ENCODE measurements at regions not wholly inside any gene's neighbourhood (a gene's known extent, or its start where the extent isn't known, plus 50 kb on each side); places are given as distances from the start of the nearest gene placed in this dataset.

DNA sequence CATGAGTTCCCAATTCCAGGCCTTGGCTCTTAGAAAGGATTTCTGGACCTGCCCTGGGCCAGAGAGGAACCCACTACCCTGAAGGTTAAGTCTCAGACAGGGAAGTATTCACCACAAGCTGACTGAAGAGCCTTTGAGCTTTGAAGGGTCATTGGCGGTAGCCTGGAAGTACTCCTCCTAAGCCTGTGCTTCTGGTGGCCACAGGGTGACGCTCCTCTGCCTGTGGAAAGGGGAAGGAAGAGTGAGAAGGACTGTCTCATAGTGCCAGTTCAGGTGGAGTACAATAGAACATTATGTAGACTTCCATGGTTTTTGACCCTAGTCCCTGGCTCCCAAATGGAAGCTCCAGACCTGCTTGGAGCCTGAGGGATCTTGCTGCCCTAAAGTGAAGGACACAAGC, 1233.2 kb upstream of the CDH6 start:
- ATAC-seq = no peak

DNA sequence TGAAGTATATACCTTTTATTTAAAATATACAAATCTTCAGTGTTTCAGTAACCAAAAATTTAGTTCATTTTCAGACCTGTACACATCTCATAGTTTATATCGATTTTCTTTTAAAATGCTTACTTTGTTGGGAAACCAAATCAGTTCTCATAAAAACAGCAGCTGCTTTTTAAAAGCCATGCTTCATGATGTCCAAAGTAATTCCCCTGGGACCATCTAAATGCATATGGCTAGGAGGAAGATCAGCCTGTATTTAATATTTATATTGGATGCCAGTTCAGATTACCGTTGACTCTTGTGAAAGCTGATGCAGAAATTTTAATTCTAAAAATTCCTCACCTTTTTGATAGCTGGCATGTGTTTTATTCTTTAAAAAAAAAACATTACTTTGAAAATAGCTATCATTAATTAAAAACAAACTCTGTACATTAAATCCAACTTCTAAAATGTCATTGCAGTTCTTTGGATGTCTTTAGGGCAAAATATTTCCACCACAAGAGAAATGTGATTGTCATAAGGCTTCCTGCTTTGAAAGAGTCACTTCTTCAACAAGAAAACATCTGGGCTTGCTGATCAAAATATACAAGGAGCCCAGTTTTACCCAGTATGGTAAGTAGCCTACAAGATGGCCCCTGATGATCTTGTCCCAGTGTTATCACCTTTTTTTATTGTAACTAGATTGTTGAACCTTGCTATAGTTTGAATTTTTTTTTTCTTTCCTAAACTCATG, 1242.9 kb upstream of the CDH6 start:
- ATAC-seq = no peak
- no peak for TF ChIP-seq OSR1 (CRISPR knock-in tag; IDR thresholded peaks at IDR 0.05)
- no peak for TF ChIP-seq ZC3H10 (CRISPR knock-in tag; IDR thresholded peaks at IDR 0.05)
- TF ChIP-seq BACH2 (CRISPR knock-in tag; IDR thresholded peaks at IDR 0.05; ENCODE audit: borderline replicate concordance) = no peak
- TF ChIP-seq GLIS3 (CRISPR knock-in tag; IDR thresholded peaks at IDR 0.05) = no peak
- TF ChIP-seq, protein P1, sequence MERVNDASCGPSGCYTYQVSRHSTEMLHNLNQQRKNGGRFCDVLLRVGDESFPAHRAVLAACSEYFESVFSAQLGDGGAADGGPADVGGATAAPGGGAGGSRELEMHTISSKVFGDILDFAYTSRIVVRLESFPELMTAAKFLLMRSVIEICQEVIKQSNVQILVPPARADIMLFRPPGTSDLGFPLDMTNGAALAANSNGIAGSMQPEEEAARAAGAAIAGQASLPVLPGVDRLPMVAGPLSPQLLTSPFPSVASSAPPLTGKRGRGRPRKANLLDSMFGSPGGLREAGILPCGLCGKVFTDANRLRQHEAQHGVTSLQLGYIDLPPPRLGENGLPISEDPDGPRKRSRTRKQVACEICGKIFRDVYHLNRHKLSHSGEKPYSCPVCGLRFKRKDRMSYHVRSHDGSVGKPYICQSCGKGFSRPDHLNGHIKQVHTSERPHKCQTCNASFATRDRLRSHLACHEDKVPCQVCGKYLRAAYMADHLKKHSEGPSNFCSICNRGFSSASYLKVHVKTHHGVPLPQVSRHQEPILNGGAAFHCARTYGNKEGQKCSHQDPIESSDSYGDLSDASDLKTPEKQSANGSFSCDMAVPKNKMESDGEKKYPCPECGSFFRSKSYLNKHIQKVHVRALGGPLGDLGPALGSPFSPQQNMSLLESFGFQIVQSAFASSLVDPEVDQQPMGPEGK (CRISPR knock-in tag; IDR thresholded peaks at IDR 0.05; ENCODE audit: borderline replicate concordance) = no peak
- TF ChIP-seq, protein P2, sequence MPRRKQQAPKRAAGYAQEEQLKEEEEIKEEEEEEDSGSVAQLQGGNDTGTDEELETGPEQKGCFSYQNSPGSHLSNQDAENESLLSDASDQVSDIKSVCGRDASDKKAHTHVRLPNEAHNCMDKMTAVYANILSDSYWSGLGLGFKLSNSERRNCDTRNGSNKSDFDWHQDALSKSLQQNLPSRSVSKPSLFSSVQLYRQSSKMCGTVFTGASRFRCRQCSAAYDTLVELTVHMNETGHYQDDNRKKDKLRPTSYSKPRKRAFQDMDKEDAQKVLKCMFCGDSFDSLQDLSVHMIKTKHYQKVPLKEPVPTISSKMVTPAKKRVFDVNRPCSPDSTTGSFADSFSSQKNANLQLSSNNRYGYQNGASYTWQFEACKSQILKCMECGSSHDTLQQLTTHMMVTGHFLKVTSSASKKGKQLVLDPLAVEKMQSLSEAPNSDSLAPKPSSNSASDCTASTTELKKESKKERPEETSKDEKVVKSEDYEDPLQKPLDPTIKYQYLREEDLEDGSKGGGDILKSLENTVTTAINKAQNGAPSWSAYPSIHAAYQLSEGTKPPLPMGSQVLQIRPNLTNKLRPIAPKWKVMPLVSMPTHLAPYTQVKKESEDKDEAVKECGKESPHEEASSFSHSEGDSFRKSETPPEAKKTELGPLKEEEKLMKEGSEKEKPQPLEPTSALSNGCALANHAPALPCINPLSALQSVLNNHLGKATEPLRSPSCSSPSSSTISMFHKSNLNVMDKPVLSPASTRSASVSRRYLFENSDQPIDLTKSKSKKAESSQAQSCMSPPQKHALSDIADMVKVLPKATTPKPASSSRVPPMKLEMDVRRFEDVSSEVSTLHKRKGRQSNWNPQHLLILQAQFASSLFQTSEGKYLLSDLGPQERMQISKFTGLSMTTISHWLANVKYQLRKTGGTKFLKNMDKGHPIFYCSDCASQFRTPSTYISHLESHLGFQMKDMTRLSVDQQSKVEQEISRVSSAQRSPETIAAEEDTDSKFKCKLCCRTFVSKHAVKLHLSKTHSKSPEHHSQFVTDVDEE (CRISPR knock-in tag; IDR thresholded peaks at IDR 0.05) = no peak
- TF ChIP-seq ZFP30 (CRISPR knock-in tag; IDR thresholded peaks at IDR 0.05) = no peak
- TF ChIP-seq, protein P3, sequence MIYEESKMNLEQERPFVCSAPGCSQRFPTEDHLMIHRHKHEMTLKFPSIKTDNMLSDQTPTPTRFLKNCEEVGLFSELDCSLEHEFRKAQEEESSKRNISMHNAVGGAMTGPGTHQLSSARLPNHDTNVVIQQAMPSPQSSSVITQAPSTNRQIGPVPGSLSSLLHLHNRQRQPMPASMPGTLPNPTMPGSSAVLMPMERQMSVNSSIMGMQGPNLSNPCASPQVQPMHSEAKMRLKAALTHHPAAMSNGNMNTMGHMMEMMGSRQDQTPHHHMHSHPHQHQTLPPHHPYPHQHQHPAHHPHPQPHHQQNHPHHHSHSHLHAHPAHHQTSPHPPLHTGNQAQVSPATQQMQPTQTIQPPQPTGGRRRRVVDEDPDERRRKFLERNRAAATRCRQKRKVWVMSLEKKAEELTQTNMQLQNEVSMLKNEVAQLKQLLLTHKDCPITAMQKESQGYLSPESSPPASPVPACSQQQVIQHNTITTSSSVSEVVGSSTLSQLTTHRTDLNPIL (CRISPR knock-in tag; IDR thresholded peaks at IDR 0.05; ENCODE audit: low read depth) = no peak
- no peak for TF ChIP-seq CSDC2 (CRISPR knock-in tag; IDR thresholded peaks at IDR 0.05)
- no peak for TF ChIP-seq ZNF8 (CRISPR knock-in tag; IDR thresholded peaks at IDR 0.05)
- TF ChIP-seq PPARA (CRISPR knock-in tag; IDR thresholded peaks at IDR 0.05; ENCODE audit: borderline replicate concordance) = no peak
- no peak for TF ChIP-seq ZFP3 (CRISPR knock-in tag; IDR thresholded peaks at IDR 0.05)
- TF ChIP-seq, protein P4, sequence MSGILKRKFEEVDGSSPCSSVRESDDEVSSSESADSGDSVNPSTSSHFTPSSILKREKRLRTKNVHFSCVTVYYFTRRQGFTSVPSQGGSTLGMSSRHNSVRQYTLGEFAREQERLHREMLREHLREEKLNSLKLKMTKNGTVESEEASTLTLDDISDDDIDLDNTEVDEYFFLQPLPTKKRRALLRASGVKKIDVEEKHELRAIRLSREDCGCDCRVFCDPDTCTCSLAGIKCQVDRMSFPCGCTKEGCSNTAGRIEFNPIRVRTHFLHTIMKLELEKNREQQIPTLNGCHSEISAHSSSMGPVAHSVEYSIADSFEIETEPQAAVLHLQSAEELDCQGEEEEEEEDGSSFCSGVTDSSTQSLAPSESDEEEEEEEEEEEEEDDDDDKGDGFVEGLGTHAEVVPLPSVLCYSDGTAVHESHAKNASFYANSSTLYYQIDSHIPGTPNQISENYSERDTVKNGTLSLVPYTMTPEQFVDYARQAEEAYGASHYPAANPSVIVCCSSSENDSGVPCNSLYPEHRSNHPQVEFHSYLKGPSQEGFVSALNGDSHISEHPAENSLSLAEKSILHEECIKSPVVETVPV (CRISPR knock-in tag; IDR thresholded peaks at IDR 0.05) = no peak
- no peak for TF ChIP-seq SNAI2 (CRISPR knock-in tag; IDR thresholded peaks at IDR 0.05)
- no peak for TF ChIP-seq RARB (CRISPR knock-in tag; IDR thresholded peaks at IDR 0.05)
- TF ChIP-seq, protein P5, sequence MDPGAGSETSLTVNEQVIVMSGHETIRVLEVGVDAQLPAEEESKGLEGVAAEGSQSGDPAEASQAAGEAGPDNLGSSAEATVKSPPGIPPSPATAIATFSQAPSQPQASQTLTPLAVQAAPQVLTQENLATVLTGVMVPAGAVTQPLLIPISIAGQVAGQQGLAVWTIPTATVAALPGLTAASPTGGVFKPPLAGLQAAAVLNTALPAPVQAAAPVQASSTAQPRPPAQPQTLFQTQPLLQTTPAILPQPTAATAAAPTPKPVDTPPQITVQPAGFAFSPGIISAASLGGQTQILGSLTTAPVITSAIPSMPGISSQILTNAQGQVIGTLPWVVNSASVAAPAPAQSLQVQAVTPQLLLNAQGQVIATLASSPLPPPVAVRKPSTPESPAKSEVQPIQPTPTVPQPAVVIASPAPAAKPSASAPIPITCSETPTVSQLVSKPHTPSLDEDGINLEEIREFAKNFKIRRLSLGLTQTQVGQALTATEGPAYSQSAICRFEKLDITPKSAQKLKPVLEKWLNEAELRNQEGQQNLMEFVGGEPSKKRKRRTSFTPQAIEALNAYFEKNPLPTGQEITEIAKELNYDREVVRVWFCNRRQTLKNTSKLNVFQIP (CRISPR knock-in tag; IDR thresholded peaks at IDR 0.05; ENCODE audit: borderline replicate concordance, low read depth) = no peak
- no peak for TF ChIP-seq ARNTL (CRISPR knock-in tag; IDR thresholded peaks at IDR 0.05; ENCODE audit: borderline replicate concordance, low read depth)

More for the DNA sequence above, 1233.2 kb upstream of the CDH6 start:
- TF ChIP-seq, protein P5 (CRISPR knock-in tag; IDR thresholded peaks at IDR 0.05; ENCODE audit: borderline replicate concordance, low read depth) = no peak
- TF ChIP-seq, protein P1 (CRISPR knock-in tag; IDR thresholded peaks at IDR 0.05; ENCODE audit: borderline replicate concordance) = no peak
- no peak for TF ChIP-seq ARNTL (CRISPR knock-in tag; IDR thresholded peaks at IDR 0.05; ENCODE audit: borderline replicate concordance, low read depth)
- no peak for TF ChIP-seq GLIS3 (CRISPR knock-in tag; IDR thresholded peaks at IDR 0.05)
- no peak for TF ChIP-seq TCF4 (CRISPR knock-in tag; IDR thresholded peaks at IDR 0.05; ENCODE audit: borderline replicate concordance)

Data from SK-N-SH treated with all-trans-retinoic acid at 6 μM for 48 hours (cell line).